A673 (cell line): ENCODE measurements at regions not wholly inside any gene's neighbourhood (a gene's known extent, or its start where the extent isn't known, plus 50 kb on each side); places are given as distances from the start of the nearest gene placed in this dataset.

Experiments used
- BruUV-seq: library from RNA; stranded (reverse); fragments of 400-500 nt; replicated peaks from 2 replicates; lab custom pipeline; 2021; lab: Mats Ljungman, UMichigan
- CTCF ChIA-PET: fragments of 300-600 bp; sonication (Branson Sonifier 250); formaldehyde crosslinking; loops from one replicate; lab custom pipeline; 2022; ENCODE audit warnings: antibody characterized with exemption; lab: Charles Lee
- POLR2A ChIA-PET: fragments of 300-600 bp; sonication (Branson Sonifier 250); formaldehyde crosslinking; loops from one replicate; lab custom pipeline; 2022; ENCODE audit warnings: antibody characterized with exemption; ENCODE audit not compliant: low non-redundant PET; lab: Charles Lee
- DNase-seq: peaks from one replicate; pipeline ENCODE4 v3.0.0-alpha.2; 2015; ENCODE audit warnings: low spot score
- H3K27ac ChIP-seq: fragments of 200-600 bp; sonication (generic); 2 replicates; pipeline ENCODE4 v1.5.1; 2016; ENCODE audit warnings: mixed run types, low read depth, mild to moderate bottlenecking, mixed read lengths, antibody characterized with exemption, low read length; ENCODE audit not compliant: poor library complexity, severe bottlenecking
- H3K27me3 ChIP-seq: fragments of 200-600 bp; sonication (generic); replicated peaks from 2 replicates; pipeline ENCODE4 v1.6.1; 2017; ENCODE audit warnings: mixed run types, low read depth, mild to moderate bottlenecking, mixed read lengths, antibody characterized with exemption, low read length; ENCODE audit not compliant: insufficient read depth, poor library complexity
- H3K36me3 ChIP-seq: fragments of 200-600 bp; sonication (generic); 2 replicates; pipeline ENCODE4 v1.6.1; 2016; ENCODE audit warnings: mixed run types, mild to moderate bottlenecking, mixed read lengths, antibody characterized with exemption, low read length; ENCODE audit not compliant: insufficient read depth, poor library complexity, severe bottlenecking
- H3K4me1 ChIP-seq: fragments of 200-600 bp; sonication (generic); 2 replicates; pipeline ENCODE4 v1.6.1; 2017; ENCODE audit warnings: mixed run types, mild to moderate bottlenecking, mixed read lengths, antibody characterized with exemption, low read length; ENCODE audit not compliant: insufficient read depth, poor library complexity, severe bottlenecking
- H3K4me3 ChIP-seq: fragments of 200-600 bp; sonication (generic); 2 replicates; pipeline ENCODE4 v1.5.1; 2016; ENCODE audit warnings: low read depth, mixed run types, mild to moderate bottlenecking, mixed read lengths, low read length; ENCODE audit not compliant: poor library complexity, severe bottlenecking
- H3K9me3 ChIP-seq: fragments of 200-600 bp; sonication (generic); 2 replicates; pipeline ENCODE4 v1.6.1; 2016; ENCODE audit warnings: mixed run types, low read depth, mild to moderate bottlenecking, mixed read lengths, antibody characterized with exemption, low read length; ENCODE audit not compliant: poor library complexity, severe bottlenecking
- CTCF ChIP-seq: fragments of 300-800, 200-600 bp; sonication (generic); conservative IDR thresholded peaks from 2 replicates; pipeline ENCODE4 v1.5.1; 2017; ENCODE audit warnings: low read depth, mild to moderate bottlenecking, antibody characterized with exemption, low read length, moderate library complexity, mixed read lengths
- EZH2 ChIP-seq: fragments of 200-600 bp; sonication (generic); IDR thresholded peaks from 2 replicates; pipeline ENCODE4 v1.6.1; 2017; ENCODE audit warnings: borderline replicate concordance, low read depth, mild to moderate bottlenecking, mixed read lengths, antibody characterized with exemption, low read length; ENCODE audit not compliant: poor library complexity, severe bottlenecking
- intact Hi-C: fragments of 100-400 bp; cut with micrococcal nuclease; formaldehyde crosslinking; loops from one replicate; pipeline ENCODE4 v1.10.0; 2022; ENCODE audit not compliant: unreplicated experiment

- BruUV-seq: no TSS peak
- CTCF ChIA-PET: no interaction called here
- H3K4me1 ChIP-seq: no peaks in the 10 kb centered on the region
- TF ChIP-seq CTCF (no peak), EZH2 (no peak)
- POLR2A ChIA-PET: no interaction called here
- H3K36me3 ChIP-seq: no peaks in the 10 kb centered on the region
- intact Hi-C loops: no loop called here
- H3K4me3 ChIP-seq: no peak overlapping the region
- H3K9me3 ChIP-seq: no peaks in the 10 kb centered on the region
- no peaks in the 10 kb centered on the region for H3K27me3 ChIP-seq
- peak; percentile 1 for DNase-seq
- H3K27ac ChIP-seq: no peak overlapping the region
Measured at GRCh38 chr2:137747509-137747908, 216.8 kb upstream of the HNMT start.

GRCh38 chr2:137748533-137748932 is 215.7 kb upstream of the HNMT start:
- Histone ChIP-seq H3K36me3 (no peaks in the 10 kb centered on the region), H3K27ac (no peak overlapping the region), H3K27me3 (no peaks in the 10 kb centered on the region), H3K4me3 (no peak overlapping the region), H3K4me1 (no peaks in the 10 kb centered on the region), H3K9me3 (no peaks in the 10 kb centered on the region)
- DNase-seq: no peak
- ChIA-PET CTCF (no interaction called here), POLR2A (no interaction called here)
- intact Hi-C loops: no loop called here
- no TSS peak for BruUV-seq
- TF ChIP-seq CTCF (no peak), EZH2 (no peak)

- no peak for DNase-seq
- no peak for TF ChIP-seq CTCF
- no peak for TF ChIP-seq EZH2
- Histone ChIP-seq H3K4me3 (no peak overlapping the region), H3K27ac (no peak overlapping the region), H3K36me3 (no peaks in the 10 kb centered on the region), H3K4me1 (no peaks in the 10 kb centered on the region), H3K27me3 (no peaks in the 10 kb centered on the region), H3K9me3 (no peaks in the 10 kb centered on the region)
- POLR2A ChIA-PET: no interaction called here
- intact Hi-C loops: no loop called here
- CTCF ChIA-PET: no interaction called here
- no TSS peak for BruUV-seq
Measured at GRCh38 chr2:137764646-137765045, 199.6 kb upstream of the HNMT start.
